PC-9 (cell line): ENCODE measurements at regions not wholly inside any gene's neighbourhood (a gene's known extent, or its start where the extent isn't known, plus 50 kb on each side); places are given as distances from the start of the nearest gene placed in this dataset.
"Not testable (repeated sequence)": the region's sequence is repeated elsewhere in the genome, so short reads cannot be mapped to it uniquely, and the experiment has no call there.

Source experiments
- BruUV-seq: library from RNA; stranded (reverse); fragments of 400-500 nt; replicated peaks from 2 replicates; lab custom pipeline; 2021; lab: Mats Ljungman, UMichigan
- CTCF ChIA-PET: fragments of 300-600 bp; sonication (Branson Sonifier 250); formaldehyde crosslinking; loops from one replicate; lab custom pipeline; 2022; ENCODE audit warnings: antibody characterized with exemption; lab: Charles Lee
- POLR2A ChIA-PET: fragments of 300-600 bp; sonication (Branson Sonifier 250); formaldehyde crosslinking; loops from one replicate; lab custom pipeline; 2022; ENCODE audit warnings: antibody characterized with exemption; ENCODE audit not compliant: unreplicated experiment; lab: Charles Lee
- DNase-seq, 2 experiments: peaks; one replicate each; pipeline versions ENCODE4 v3.0.0 to v3.0.0-alpha.2; 2015 to 2022; ENCODE audit warnings: mixed read lengths in 1 of 2
- H2AFZ ChIP-seq: fragments of 200-600 bp; sonication (generic); 2 replicates; pipeline ENCODE4 v1.8.1; 2017; ENCODE audit warnings: antibody characterized with exemption
- H3F3A ChIP-seq: fragments of 200-600 bp; sonication (generic); 2 replicates; pipeline ENCODE4 v1.8.1; 2017; ENCODE audit warnings: antibody characterized with exemption, mild to moderate bottlenecking, low read depth; ENCODE audit not compliant: insufficient read depth
- H3K27ac ChIP-seq: fragments of 200-600 bp; sonication (generic); 2 replicates; pipeline ENCODE4 v1.6.1; 2016; ENCODE audit warnings: mixed run types
- H3K27me3 ChIP-seq: fragments of 200-600 bp; sonication (generic); 2 replicates; pipeline ENCODE4 v1.6.1; 2016; ENCODE audit warnings: low read depth, mixed run types; ENCODE audit not compliant: insufficient read depth
- H3K36me3 ChIP-seq: fragments of 200-600 bp; sonication (generic); 2 replicates; pipeline ENCODE4 v1.6.1; 2016; ENCODE audit warnings: low read depth, mixed run types
- H3K4me1 ChIP-seq: fragments of 200-600 bp; sonication (generic); replicated peaks from 2 replicates; pipeline ENCODE4 v1.6.1; 2016; ENCODE audit warnings: mixed run types; ENCODE audit not compliant: insufficient read depth
- H3K4me2 ChIP-seq: fragments of 200-600 bp; sonication (generic); 2 replicates; pipeline ENCODE4 v1.6.1; 2017; ENCODE audit warnings: mixed run types
- H3K4me3 ChIP-seq: fragments of 200-600 bp; sonication (generic); 2 replicates; pipeline ENCODE4 v1.6.1; 2016; ENCODE audit warnings: mixed run types
- H3K79me2 ChIP-seq: fragments of 200-600 bp; sonication (generic); 2 replicates; pipeline ENCODE4 v1.6.1; 2017; ENCODE audit warnings: low read depth, mixed run types
- H3K9me2 ChIP-seq: fragments of 200-600 bp; sonication (generic); 2 replicates; pipeline ENCODE4 v1.8.1; 2017; ENCODE audit warnings: mild to moderate bottlenecking; ENCODE audit not compliant: insufficient read depth
- H3K9me3 ChIP-seq: fragments of 200-600 bp; sonication (generic); 2 replicates; pipeline ENCODE4 v1.8.1; 2016; ENCODE audit warnings: low read depth; ENCODE audit not compliant: insufficient read depth
- H4K20me1 ChIP-seq: fragments of 200-600 bp; sonication (generic); 2 replicates; pipeline ENCODE4 v1.8.1; 2017; ENCODE audit not compliant: insufficient read depth
- intact Hi-C: fragments of 100-400 bp; cut with micrococcal nuclease; formaldehyde crosslinking; loops from one replicate; pipeline ENCODE4 v1.10.0; 2022; ENCODE audit not compliant: unreplicated experiment

- H3K9me2 ChIP-seq, H2AFZ ChIP-seq, CTCF ChIA-PET, H3K27ac ChIP-seq, H4K20me1 ChIP-seq, H3K36me3 ChIP-seq, H3F3A ChIP-seq, H3K27me3 ChIP-seq, H3K4me2 ChIP-seq, intact Hi-C loops, DNase-seq, H3K79me2 ChIP-seq, H3K4me1 ChIP-seq, H3K9me3 ChIP-seq, BruUV-seq, POLR2A ChIA-PET, H3K4me3 ChIP-seq: not testable (repeated sequence)
These were observed 83.2 kb downstream of the POTEB3 start for GRCh38 chr15:21357056-21357455.

- H3K27ac ChIP-seq, H3K4me3 ChIP-seq, H3K79me2 ChIP-seq, DNase-seq, H4K20me1 ChIP-seq, H3K4me2 ChIP-seq, H3K4me1 ChIP-seq, H3K36me3 ChIP-seq, POLR2A ChIA-PET, H3K27me3 ChIP-seq, H2AFZ ChIP-seq, H3K9me3 ChIP-seq, intact Hi-C loops, BruUV-seq, CTCF ChIA-PET, H3K9me2 ChIP-seq, H3F3A ChIP-seq: not testable (repeated sequence)
These were observed 84.4 kb downstream of the POTEB3 start for GRCh38 chr15:21355944-21356343.

- H3K4me3 ChIP-seq, H3K36me3 ChIP-seq, H3K4me2 ChIP-seq, DNase-seq, H3K79me2 ChIP-seq, CTCF ChIA-PET, intact Hi-C loops, H3K27me3 ChIP-seq, H3F3A ChIP-seq, H3K27ac ChIP-seq, H3K9me2 ChIP-seq, H2AFZ ChIP-seq, H3K4me1 ChIP-seq, H4K20me1 ChIP-seq, H3K9me3 ChIP-seq, POLR2A ChIA-PET, BruUV-seq: not testable (repeated sequence)
These were observed 85.7 kb downstream of the POTEB3 start for GRCh38 chr15:21354597-21354996.

- H3K4me1 ChIP-seq, H3K4me2 ChIP-seq, DNase-seq, intact Hi-C loops, H3K4me3 ChIP-seq, H3K27ac ChIP-seq, H3K79me2 ChIP-seq, CTCF ChIA-PET, BruUV-seq, H3K9me3 ChIP-seq, H3F3A ChIP-seq, H3K27me3 ChIP-seq, H3K9me2 ChIP-seq, H2AFZ ChIP-seq, H4K20me1 ChIP-seq, H3K36me3 ChIP-seq, POLR2A ChIA-PET: not testable (repeated sequence)
These were observed 87.5 kb downstream of the POTEB3 start for GRCh38 chr15:21352670-21353318.

GRCh38 chr15:21344960-21345359, 95.3 kb downstream of the POTEB3 start:
- POLR2A ChIA-PET, H4K20me1 ChIP-seq, DNase-seq, BruUV-seq, CTCF ChIA-PET, H3K36me3 ChIP-seq, intact Hi-C loops, H2AFZ ChIP-seq, H3K27ac ChIP-seq, H3K4me3 ChIP-seq, H3F3A ChIP-seq, H3K79me2 ChIP-seq, H3K27me3 ChIP-seq, H3K4me1 ChIP-seq, H3K9me2 ChIP-seq, H3K4me2 ChIP-seq, H3K9me3 ChIP-seq: not testable (repeated sequence)

GRCh38 chr15:21344500-21344899, 95.8 kb downstream of the POTEB3 start:
- H3K79me2 ChIP-seq, H3K27me3 ChIP-seq, H3K4me2 ChIP-seq, POLR2A ChIA-PET, H3K36me3 ChIP-seq, H3K4me3 ChIP-seq, H3K27ac ChIP-seq, H3K9me3 ChIP-seq, H4K20me1 ChIP-seq, H3F3A ChIP-seq, DNase-seq, BruUV-seq, H3K4me1 ChIP-seq, intact Hi-C loops, H3K9me2 ChIP-seq, CTCF ChIA-PET, H2AFZ ChIP-seq: not testable (repeated sequence)

GRCh38 chr15:21337028-21337427, 103.3 kb downstream of the POTEB3 start:
- CTCF ChIA-PET, H3K4me2 ChIP-seq, H2AFZ ChIP-seq, H3K4me3 ChIP-seq, intact Hi-C loops, H3F3A ChIP-seq, H3K27ac ChIP-seq, H3K79me2 ChIP-seq, H3K27me3 ChIP-seq, H3K36me3 ChIP-seq, H4K20me1 ChIP-seq, DNase-seq, H3K9me2 ChIP-seq, H3K4me1 ChIP-seq, POLR2A ChIA-PET, BruUV-seq, H3K9me3 ChIP-seq: not testable (repeated sequence)
